ENCODE measurements at regions not wholly inside any gene's neighbourhood (a gene's known extent, or its start where the extent isn't known, plus 50 kb on each side); places are given as distances from the start of the nearest gene placed in this dataset.

DNA sequence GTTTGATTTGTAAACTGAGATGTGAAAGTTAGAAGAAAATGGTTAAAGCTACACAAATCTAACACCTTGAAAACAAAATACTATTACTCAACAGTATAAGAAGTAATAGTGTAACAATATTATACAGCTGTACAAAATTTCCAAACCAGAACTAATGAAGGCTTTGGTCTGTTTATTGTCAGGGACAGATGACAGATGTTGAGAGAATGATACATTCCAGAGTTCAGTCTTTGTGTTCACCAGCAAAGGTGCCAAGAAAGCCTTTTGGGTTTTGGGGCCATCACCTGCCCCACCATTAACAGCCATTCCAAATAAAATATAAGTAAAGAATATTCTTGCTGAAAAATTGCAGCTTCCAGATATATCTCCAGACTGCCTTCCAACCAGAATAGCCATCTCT is 439.3 kb downstream of the PCDH20 start:
- TF ChIP-seq, protein P1, sequence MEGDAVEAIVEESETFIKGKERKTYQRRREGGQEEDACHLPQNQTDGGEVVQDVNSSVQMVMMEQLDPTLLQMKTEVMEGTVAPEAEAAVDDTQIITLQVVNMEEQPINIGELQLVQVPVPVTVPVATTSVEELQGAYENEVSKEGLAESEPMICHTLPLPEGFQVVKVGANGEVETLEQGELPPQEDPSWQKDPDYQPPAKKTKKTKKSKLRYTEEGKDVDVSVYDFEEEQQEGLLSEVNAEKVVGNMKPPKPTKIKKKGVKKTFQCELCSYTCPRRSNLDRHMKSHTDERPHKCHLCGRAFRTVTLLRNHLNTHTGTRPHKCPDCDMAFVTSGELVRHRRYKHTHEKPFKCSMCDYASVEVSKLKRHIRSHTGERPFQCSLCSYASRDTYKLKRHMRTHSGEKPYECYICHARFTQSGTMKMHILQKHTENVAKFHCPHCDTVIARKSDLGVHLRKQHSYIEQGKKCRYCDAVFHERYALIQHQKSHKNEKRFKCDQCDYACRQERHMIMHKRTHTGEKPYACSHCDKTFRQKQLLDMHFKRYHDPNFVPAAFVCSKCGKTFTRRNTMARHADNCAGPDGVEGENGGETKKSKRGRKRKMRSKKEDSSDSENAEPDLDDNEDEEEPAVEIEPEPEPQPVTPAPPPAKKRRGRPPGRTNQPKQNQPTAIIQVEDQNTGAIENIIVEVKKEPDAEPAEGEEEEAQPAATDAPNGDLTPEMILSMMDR (IDR thresholded peaks at IDR 0.05), result no peak
- TF ChIP-seq POLR2A (IDR thresholded peaks at IDR 0.05), result no peak
